ENCODE measurements at regions not wholly inside any gene's neighbourhood (a gene's known extent, or its start where the extent isn't known, plus 50 kb on each side); places are given as distances from the start of the nearest gene placed in this dataset.
A peak's percentile ranks its signal among the peaks of the same experiment; 100 is the strongest.

DNA sequence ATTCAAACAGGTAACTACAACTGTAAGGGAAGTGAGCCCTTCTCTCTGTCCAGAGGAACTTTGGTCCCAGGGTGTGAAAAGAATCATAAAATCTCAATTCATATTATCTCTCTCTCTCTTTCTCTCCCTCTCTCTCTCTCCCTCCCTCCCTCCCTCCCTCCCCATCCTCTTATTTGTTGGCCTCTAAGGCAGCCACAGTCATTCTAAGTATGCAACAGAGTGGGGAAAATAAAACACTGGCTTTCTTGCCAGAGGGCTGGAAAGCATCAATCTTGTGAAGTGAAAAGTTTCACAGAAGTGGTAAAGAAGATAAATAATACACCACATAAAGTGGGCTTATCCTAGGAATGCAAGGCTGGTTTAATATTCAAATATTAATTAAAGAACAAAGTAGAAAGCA is 95.6 kb upstream of the KCNH7 start:
- no peak for DNase-seq

DNA sequence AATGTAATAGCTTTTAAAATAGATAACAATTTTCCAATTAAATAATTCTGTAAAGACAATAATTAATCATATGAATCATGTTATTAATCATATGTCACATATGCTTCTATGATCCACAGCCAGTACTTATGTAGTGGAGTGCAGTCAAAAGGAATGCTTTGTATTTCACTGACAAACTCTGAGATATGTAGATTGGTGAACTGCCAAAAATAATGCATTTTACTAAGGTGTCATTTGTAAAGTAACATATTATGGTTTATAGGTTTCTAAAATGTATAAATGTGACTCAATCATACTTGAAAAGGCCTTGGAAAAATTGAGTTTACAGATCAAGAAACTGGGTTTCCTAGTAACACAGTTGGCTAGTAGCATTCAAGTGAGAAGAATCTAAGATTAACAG is 93.8 kb upstream of the KCNH7 start:
- no peak for DNase-seq

DNA sequence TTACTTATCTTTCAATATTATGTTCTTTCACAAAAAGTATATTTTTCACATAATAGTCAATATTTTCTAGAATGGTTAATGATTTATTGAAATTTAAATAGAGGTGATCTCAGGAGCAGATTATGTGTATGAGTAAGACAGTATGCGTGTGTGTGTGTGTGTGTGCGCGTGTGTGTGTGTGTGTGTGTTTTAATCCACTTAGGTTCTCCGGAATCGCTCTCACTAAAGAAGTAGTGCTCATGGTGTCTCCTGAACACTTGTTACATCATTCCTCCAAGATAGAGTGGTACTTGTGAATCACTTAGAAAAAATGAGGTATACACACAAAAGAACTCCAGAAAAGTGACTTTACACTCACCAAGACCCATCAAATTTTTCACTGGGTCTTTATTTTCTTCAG is 91.0 kb upstream of the KCNH7 start:
- no peak for DNase-seq

DNA sequence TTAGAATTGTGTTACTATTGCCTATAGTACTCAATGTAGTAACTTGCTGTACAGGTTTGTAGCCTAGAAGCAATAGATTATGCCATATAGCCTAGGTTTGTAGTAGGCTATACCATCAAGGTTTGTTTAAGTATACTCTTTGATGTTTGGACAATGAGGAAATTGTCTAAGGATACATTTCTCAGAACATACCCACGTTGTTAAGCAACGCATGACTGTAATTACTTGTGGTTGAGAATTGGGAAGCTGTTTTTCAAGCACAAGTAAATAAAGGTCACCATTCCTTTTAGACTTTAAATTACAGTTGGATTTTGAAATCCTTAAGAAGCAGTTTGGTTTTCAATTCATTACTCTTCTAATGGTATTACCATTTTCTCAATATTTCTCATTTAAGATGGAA is 89.8 kb upstream of the KCNH7 start:
- peak in 2 of 4 experiments; percentile 51 to 55 for DNase-seq

DNA sequence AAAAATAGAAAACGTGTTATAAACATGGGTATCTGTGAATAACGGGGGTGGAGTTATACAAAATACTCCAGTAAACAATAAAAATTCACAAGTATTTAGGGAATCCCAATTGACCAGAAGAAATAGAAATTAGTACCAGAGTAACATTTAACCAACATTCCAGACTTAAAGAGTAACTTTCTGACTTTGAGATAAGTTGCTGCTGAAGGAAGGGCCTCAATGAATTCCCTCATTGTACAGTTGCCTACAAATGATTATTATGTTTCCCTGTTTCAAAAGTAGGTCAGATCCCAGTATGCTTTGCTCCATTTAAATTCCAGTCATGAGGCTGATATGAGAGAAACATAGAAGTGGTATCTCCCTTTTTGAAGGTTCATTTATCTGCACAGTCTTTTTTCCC is 88.3 kb upstream of the KCNH7 start:
- no peak for DNase-seq

DNA sequence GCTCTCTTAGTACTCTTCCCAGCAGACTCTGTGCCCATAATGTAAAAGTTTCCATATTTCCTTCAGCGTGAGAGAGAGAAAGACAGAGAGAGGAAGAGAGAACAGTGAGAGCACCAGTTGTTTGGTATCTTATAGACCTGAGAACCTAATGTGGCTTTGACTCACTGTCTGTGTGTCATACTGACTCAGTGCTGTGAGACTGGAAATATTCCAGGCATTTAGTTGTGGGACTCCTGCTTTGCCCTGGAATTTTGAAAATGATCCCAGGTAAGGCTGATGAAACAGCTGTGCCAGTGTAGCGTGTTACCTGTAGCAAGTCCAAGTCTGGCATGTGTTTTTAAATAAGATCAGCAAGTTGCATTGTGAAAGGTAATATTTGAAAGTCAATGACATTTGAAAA is 87.9 kb upstream of the KCNH7 start:
- no peak for DNase-seq

DNA sequence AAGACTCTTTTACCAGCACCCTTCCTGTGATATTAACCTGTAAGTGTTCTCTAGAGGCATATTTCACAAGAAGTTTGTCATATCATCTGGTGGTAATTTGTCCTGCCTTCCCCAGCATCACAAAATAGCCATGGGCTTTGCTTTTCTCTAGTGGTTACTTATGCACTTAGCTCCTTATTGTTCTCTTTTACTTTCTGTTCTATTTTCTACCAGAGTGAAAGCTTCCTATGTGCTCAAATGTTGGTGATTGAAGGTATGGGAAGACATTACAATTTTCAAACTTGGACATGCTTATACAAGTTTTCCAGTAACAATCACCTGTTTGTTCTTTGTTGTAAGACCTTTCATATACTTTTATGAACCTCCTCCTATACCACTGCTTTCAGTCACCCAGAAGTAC is 87.0 kb upstream of the KCNH7 start:
- no peak for DNase-seq

DNA sequence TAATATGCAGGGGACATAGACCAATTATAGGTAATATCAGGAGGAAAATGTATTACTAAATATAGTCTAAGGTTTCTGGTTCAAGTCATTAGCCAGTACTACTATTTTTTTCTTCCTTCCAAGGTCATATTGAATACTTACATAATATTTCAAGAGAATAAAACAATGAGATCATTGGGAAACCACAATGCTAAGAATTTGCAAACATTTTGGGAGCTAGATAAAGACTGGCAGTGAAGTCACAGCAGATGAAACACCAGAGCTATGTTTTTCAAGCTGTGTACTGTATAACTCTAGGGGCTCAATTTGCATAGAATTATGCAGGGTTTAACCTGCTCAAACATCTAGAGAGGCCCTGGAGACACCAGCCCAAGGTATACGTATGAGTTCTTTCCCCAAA is 80.5 kb upstream of the KCNH7 start:
- DNase-seq: no peak

DNA sequence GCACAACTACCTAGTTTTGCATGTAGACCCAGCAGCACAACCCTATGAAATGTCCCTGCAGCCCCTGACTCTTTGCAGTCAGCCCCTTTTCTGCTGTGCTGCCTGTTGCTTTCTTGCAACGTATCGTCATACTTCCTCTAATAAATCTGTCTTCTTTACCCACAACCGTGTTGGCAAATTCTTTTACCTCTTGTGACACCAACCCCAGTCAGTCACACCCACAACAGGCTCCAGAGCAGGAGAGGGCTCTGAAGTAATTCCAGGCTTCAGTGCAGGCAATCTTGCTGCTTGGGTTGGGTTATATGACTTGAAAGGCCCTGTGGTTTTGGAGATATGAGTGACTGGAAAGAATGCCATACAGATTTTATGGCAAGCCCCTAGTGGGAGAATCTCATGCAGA is 79.1 kb upstream of the KCNH7 start:
- DNase-seq: peak; percentile 1 to 51 (median 25)

DNA sequence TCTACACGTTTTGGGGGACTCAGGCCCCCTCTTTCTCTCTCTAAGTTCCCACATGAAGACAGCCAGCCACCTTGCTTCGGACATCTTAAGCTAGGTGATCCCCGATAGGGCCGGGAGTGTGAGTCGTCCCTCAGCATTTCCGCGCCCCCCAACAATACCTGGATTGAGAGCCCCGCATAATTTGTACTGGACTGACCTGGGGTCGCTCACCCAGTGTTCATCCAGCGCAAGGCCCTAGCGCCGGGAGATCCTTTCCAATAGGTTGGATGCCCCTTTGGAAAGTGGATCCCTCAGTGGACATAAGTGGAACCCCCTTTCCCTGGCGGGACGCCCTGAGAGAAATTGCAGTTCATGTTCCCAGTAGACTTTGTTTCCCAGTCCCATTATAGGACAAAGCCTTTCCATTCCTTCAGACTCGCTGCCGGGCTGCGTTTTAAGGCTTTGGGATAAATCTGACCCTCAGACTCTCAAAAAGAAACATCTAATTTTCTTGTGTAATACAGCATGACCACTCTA is 77.8 kb upstream of the KCNH7 start:
- DNase-seq: no peak

DNA sequence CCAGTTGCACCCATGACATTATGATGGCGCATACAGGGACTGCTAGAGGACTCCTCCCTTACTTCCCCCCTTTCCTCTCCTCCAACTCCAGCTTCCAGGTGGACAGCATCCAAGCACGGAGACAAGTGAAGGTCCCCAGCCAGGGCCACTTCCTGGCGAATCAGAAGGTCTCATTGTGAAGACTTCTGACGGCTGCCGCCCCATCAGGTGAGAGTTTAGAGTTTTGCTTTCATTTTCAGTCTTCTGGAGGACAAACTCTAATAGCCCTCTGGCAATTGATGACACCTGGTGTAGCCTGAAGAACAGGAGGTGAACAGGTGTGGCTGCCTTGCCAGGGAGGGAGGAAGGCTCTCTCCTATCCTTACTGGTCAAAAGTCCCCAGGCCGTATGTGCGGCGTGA is 77.3 kb upstream of the KCNH7 start:
- no peak for DNase-seq

DNA sequence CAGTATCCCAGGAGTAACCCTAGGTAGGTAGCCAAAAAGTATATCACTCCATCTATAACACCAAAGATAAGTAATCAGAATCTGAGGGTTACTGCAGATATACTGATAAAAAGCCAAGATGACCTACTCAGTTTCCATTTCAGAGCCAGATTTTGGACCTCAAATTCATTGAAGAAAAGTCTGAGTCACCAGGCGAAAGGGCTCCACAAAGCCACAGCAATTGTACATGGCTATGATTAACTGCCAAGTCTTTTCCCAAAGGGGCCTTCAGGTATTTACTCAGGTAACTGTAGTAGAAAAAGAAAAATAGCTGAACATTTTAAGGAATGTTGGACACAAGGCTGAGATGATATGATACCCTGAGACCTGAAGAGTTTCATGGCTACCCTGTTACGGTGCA is 75.6 kb upstream of the KCNH7 start:
- no peak for DNase-seq

DNA sequence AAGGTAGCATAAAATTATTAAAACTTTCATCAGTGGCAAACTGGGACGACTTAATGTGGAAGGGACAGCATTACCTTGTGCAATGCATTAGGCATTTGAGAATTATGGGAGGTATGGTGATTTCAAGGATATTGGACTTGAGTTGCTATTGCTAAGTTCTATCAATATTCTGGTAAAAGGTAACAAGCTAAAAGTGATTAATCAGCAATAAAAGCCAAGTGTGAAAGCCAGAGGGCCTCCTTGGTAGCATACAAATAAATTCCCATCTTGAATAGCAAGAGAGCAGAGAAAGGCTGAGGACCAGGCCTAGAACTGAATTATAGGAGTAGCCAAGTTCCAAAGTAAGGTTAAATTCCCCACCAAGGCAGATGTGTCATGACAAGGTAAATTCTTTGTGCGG is 74.2 kb upstream of the KCNH7 start:
- DNase-seq: no peak

DNA sequence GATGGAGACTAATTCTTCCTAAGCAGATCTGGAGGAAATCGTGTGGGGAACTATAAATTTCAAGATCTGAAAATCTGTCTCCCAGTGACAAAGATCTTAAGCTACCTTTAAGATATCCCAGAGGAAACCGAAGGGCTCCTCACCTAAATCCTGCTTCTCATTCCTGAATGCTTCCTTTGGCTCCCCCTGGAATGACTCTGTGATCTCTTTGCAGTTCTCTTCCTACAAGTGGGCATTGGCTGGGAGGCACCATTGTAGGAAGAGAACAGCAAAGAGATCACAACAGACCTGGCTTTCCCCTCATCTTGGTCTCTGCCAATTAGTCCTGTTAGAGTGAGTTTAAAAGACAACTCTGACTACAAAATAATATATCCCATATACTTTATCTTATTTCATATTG is 70.0 kb upstream of the KCNH7 start:
- DNase-seq: no peak

DNA sequence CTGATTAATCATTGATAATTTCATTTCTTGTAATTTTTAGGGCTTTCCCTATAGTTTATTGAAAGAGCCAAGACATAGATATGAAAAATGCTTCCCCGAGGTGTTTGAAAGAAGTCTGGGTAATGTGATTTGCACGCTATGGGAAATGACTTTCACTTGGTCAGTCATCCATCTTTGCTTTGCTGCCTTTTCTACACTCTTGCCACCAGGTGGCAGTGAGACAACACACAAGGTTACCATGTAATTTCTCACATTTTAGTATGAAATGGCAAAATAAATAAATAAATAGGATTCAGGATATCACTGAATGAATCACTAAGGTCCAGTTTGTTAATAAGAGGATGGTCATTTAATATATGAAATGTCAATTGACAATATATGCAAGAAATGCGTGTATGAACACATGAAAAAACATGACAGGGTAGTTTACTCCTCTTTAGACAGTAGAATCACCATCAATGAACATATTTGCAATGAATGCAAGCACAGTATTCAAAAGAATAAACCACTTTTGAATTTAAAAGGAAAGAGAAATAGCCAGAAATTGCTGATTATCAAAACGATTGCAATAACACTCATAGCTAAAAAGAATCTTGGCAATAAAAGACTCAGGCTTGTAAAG is 52.2 kb upstream of the KCNH7 start:
- peak; percentile 44 to 70 (median 56) for DNase-seq

DNA sequence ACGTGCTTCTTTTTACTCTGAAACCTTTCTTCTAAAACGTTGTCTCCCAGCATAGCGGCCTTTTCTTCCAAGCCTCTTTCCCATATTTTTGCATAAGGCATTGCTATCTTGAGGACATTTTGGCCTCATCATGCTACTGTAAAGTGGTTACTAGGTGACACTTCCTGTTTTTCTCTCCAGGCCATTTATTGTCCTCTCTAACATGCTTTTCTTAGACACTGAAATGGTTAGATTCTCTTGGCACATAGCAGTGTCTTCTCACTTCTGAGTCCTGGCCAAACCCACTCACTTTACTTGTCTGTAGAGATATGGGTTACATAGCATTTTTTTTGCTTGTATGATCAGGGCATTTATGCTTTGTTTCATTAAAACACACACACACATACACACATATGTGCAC is 50.1 kb upstream of the KCNH7 start:
- DNase-seq: no peak
